GM12891 (cell line): ENCODE measurements at regions not wholly inside any gene's neighbourhood (a gene's known extent, or its start where the extent isn't known, plus 50 kb on each side); places are given as distances from the start of the nearest gene placed in this dataset.

Experiments
- POLR2A ChIP-seq: IDR thresholded peaks from 2 replicates; pipeline ENCODE4 v1.6.1; 2011; ENCODE audit warnings: low read depth, low read length, control low read depth
- POLR2AphosphoS5 ChIP-seq: IDR thresholded peaks from 2 replicates; pipeline ENCODE4 v1.6.1; 2011; ENCODE audit warnings: low read depth, low read length, control low read depth
- POU2F2 ChIP-seq: IDR thresholded peaks from 2 replicates; pipeline ENCODE4 v1.6.1; 2011; ENCODE audit warnings: low read depth, mild to moderate bottlenecking, control low read depth, low read length, moderate library complexity
- TAF1 ChIP-seq: IDR thresholded peaks from 2 replicates; pipeline ENCODE4 v1.6.1; 2011; ENCODE audit warnings: low read depth, low read length, control low read depth

GRCh38 chr2:160741271-160741670, 247.7 kb upstream of the RBMS1 start:
- TF ChIP-seq POLR2AphosphoS5 = no peak
- TF ChIP-seq POLR2A = no peak
- TF ChIP-seq TAF1 = no peak
- no peak for TF ChIP-seq POU2F2
